T-helper 2 cell treated with Interferon-gamma antibody and Interleukin-4, amounts not matched to agents 5 μg/mL and 100 μg/mL, for 36 hours (primary cell): ENCODE measurements at regions not wholly inside any gene's neighbourhood (a gene's known extent, or its start where the extent isn't known, plus 50 kb on each side); places are given as distances from the start of the nearest gene placed in this dataset.

Source experiments
- DNase-seq: peaks from one replicate; pipeline ENCODE4 v3.0.0; 2021; ENCODE audit warnings: low spot score
- H3K27ac Mint-ChIP-seq: one replicate; pipeline ENCODE4 v1.8.0; 2021; ENCODE audit warnings: mild to moderate bottlenecking, mixed read lengths
- H3K27me3 Mint-ChIP-seq: one replicate; pipeline ENCODE4 v1.8.0; 2021; ENCODE audit warnings: low read depth, mixed read lengths
- H3K36me3 Mint-ChIP-seq: one replicate; pipeline ENCODE4 v1.8.0; 2021; ENCODE audit warnings: low read depth, mixed read lengths
- H3K4me1 Mint-ChIP-seq: one replicate; pipeline ENCODE4 v1.8.0; 2021; ENCODE audit warnings: low read depth, mixed read lengths
- H3K4me3 Mint-ChIP-seq: one replicate; pipeline ENCODE4 v1.8.0; 2022; ENCODE audit warnings: mild to moderate bottlenecking, moderate library complexity, mixed read lengths
- H3K9me3 Mint-ChIP-seq: one replicate; pipeline ENCODE4 v1.8.0; 2021; ENCODE audit warnings: mixed read lengths

- Mint-ChIP-seq H3K36me3 (no peaks in the 10 kb centered on the region), H3K4me1 (no peaks in the 10 kb centered on the region), H3K27ac (no peak overlapping the region), H3K4me3 (no peak overlapping the region), H3K27me3 (no peaks in the 10 kb centered on the region), H3K9me3 (no peaks in the 10 kb centered on the region)
- DNase-seq, result no peak
These were observed 129.9 kb downstream of the BUD13 start for GRCh38 chr11:116642902-116643301.

GRCh38 chr11:116642481-116642880 is 130.3 kb downstream of the BUD13 start:
- H3K4me3 Mint-ChIP-seq, result no peak overlapping the region
- no peaks in the 10 kb centered on the region for H3K27me3 Mint-ChIP-seq
- no peak for DNase-seq
- no peaks in the 10 kb centered on the region for H3K36me3 Mint-ChIP-seq
- no peak overlapping the region for H3K27ac Mint-ChIP-seq
- no peaks in the 10 kb centered on the region for H3K4me1 Mint-ChIP-seq
- H3K9me3 Mint-ChIP-seq, result no peaks in the 10 kb centered on the region

GRCh38 chr11:116641561-116642045 is 131.2 kb downstream of the BUD13 start:
- Mint-ChIP-seq H3K27ac (no peak overlapping the region), H3K9me3 (no peaks in the 10 kb centered on the region), H3K4me1 (no peaks in the 10 kb centered on the region), H3K27me3 (no peaks in the 10 kb centered on the region), H3K36me3 (no peaks in the 10 kb centered on the region), H3K4me3 (no peak overlapping the region)
- DNase-seq, result no peak

- no peaks in the 10 kb centered on the region for H3K27me3 Mint-ChIP-seq
- no peak for DNase-seq
These were observed 132.0 kb downstream of the BUD13 start for GRCh38 chr11:116640641-116641402.

GRCh38 chr11:116638463-116638862 is 134.3 kb downstream of the BUD13 start:
- Mint-ChIP-seq H3K4me3 (no peak overlapping the region), H3K27me3 (no peaks in the 10 kb centered on the region), H3K4me1 (no peaks in the 10 kb centered on the region), H3K27ac (no peak overlapping the region), H3K36me3 (no peaks in the 10 kb centered on the region), H3K9me3 (no peaks in the 10 kb centered on the region)
- no peak for DNase-seq

More at GRCh38 chr11:116640641-116641402, 132.0 kb downstream of the BUD13 start:
- H3K27ac Mint-ChIP-seq, result no peak overlapping the region
- H3K4me3 Mint-ChIP-seq, result no peak overlapping the region
- no peaks in the 10 kb centered on the region for H3K36me3 Mint-ChIP-seq
- H3K4me1 Mint-ChIP-seq, result no peaks in the 10 kb centered on the region
- no peaks in the 10 kb centered on the region for H3K9me3 Mint-ChIP-seq

- DNase-seq, result no peak
- H3K4me3 Mint-ChIP-seq, result no peak overlapping the region
- no peaks in the 10 kb centered on the region for H3K9me3 Mint-ChIP-seq
- H3K36me3 Mint-ChIP-seq, result no peaks in the 10 kb centered on the region
- no peaks in the 10 kb centered on the region for H3K4me1 Mint-ChIP-seq
- no peak overlapping the region for H3K27ac Mint-ChIP-seq
- no peaks in the 10 kb centered on the region for H3K27me3 Mint-ChIP-seq
These were observed 135.0 kb downstream of the BUD13 start for GRCh38 chr11:116637766-116638165.

- no peaks in the 10 kb centered on the region for H3K27me3 Mint-ChIP-seq
- no peaks in the 10 kb centered on the region for H3K9me3 Mint-ChIP-seq
- no peak overlapping the region for H3K27ac Mint-ChIP-seq
- no peaks in the 10 kb centered on the region for H3K4me1 Mint-ChIP-seq
- DNase-seq, result no peak
- no peak overlapping the region for H3K4me3 Mint-ChIP-seq
- H3K36me3 Mint-ChIP-seq, result no peaks in the 10 kb centered on the region
These were observed 136.4 kb downstream of the BUD13 start for GRCh38 chr11:116636341-116636929.

GRCh38 chr11:116631201-116631600 is 141.6 kb downstream of the BUD13 start:
- Mint-ChIP-seq H3K4me1 (no peaks in the 10 kb centered on the region), H3K9me3 (no peaks in the 10 kb centered on the region), H3K27ac (no peak overlapping the region), H3K36me3 (no peaks in the 10 kb centered on the region), H3K4me3 (no peak overlapping the region), H3K27me3 (no peaks in the 10 kb centered on the region)
- no peak for DNase-seq

GRCh38 chr11:116618461-116618860 is 154.3 kb downstream of the BUD13 start:
- no peaks in the 10 kb centered on the region for H3K36me3 Mint-ChIP-seq
- H3K27ac Mint-ChIP-seq, result no peak overlapping the region
- no peaks in the 10 kb centered on the region for H3K4me1 Mint-ChIP-seq
- no peak overlapping the region for H3K4me3 Mint-ChIP-seq
- DNase-seq, result no peak
- no peaks in the 10 kb centered on the region for H3K27me3 Mint-ChIP-seq
- no peaks in the 10 kb centered on the region for H3K9me3 Mint-ChIP-seq

- no peaks in the 10 kb centered on the region for H3K9me3 Mint-ChIP-seq
- H3K27ac Mint-ChIP-seq, result no peak overlapping the region
- no peaks in the 10 kb centered on the region for H3K4me1 Mint-ChIP-seq
- no peak for DNase-seq
- no peaks in the 10 kb centered on the region for H3K27me3 Mint-ChIP-seq
- H3K4me3 Mint-ChIP-seq, result no peak overlapping the region
- H3K36me3 Mint-ChIP-seq, result no peaks in the 10 kb centered on the region
These were observed 157.4 kb downstream of the BUD13 start for GRCh38 chr11:116615211-116615865.

GRCh38 chr11:116614306-116615210 is 158.2 kb downstream of the BUD13 start:
- H3K4me3 Mint-ChIP-seq, result no peak overlapping the region
- no peaks in the 10 kb centered on the region for H3K9me3 Mint-ChIP-seq
- H3K27me3 Mint-ChIP-seq, result no peaks in the 10 kb centered on the region

GRCh38 chr11:116613206-116613875 is 159.4 kb downstream of the BUD13 start:
- H3K27ac Mint-ChIP-seq, result no peak overlapping the region
- DNase-seq, result no peak
- no peaks in the 10 kb centered on the region for H3K4me1 Mint-ChIP-seq
- no peaks in the 10 kb centered on the region for H3K36me3 Mint-ChIP-seq
- no peaks in the 10 kb centered on the region for H3K27me3 Mint-ChIP-seq
- H3K9me3 Mint-ChIP-seq, result no peaks in the 10 kb centered on the region
- H3K4me3 Mint-ChIP-seq, result no peak overlapping the region

More at GRCh38 chr11:116614306-116615210, 158.2 kb downstream of the BUD13 start:
- Mint-ChIP-seq H3K36me3 (no peaks in the 10 kb centered on the region), H3K27ac (no peak overlapping the region), H3K4me1 (no peaks in the 10 kb centered on the region)
- no peak for DNase-seq

GRCh38 chr11:116611998-116612620 is 160.7 kb downstream of the BUD13 start:
- no peak for DNase-seq
- Mint-ChIP-seq H3K9me3 (no peaks in the 10 kb centered on the region), H3K27ac (no peak overlapping the region), H3K27me3 (no peaks in the 10 kb centered on the region), H3K4me1 (no peaks in the 10 kb centered on the region), H3K4me3 (no peak overlapping the region), H3K36me3 (no peaks in the 10 kb centered on the region)
